Spinal cord (tissue), 10 donors: ENCODE measurements at regions not wholly inside any gene's neighbourhood (a gene's known extent, or its start where the extent isn't known, plus 50 kb on each side); places are given as distances from the start of the nearest gene placed in this dataset.

ENCODE experiments used
- DNase-seq, 6 donors: peaks; one replicate each; pipeline versions ENCODE4 v3.0.0 to v3.0.0-alpha.2; 2013 to 2015; ENCODE audit warnings: low spot score in 6 of 6, low read depth in 4 of 6
- H3K27ac ChIP-seq: one replicate; pipeline ENCODE4 v1.5.1; 2013; ENCODE audit warnings: low read depth, low read length, control low read depth
- H3K27me3 ChIP-seq: one replicate; pipeline ENCODE4 v1.6.1; 2013; ENCODE audit warnings: low read length; ENCODE audit not compliant: control insufficient read depth, insufficient read depth
- H3K36me3 ChIP-seq: one replicate; pipeline ENCODE4 v1.6.1; 2013; ENCODE audit warnings: low read length; ENCODE audit not compliant: control insufficient read depth, insufficient read depth
- H3K4me1 ChIP-seq: one replicate; pipeline ENCODE4 v1.6.1; 2013; ENCODE audit warnings: low read length; ENCODE audit not compliant: control insufficient read depth, insufficient read depth
- H3K4me3 ChIP-seq: one replicate; pipeline ENCODE4 v1.5.1; 2013; ENCODE audit warnings: low read depth, low read length, control low read depth
- H3K9me3 ChIP-seq: one replicate; pipeline ENCODE4 v1.6.1; 2013; ENCODE audit warnings: low read length; ENCODE audit not compliant: control insufficient read depth, insufficient read depth
- WGBS: methylation state at CpG from one replicate; pipeline ENCODE4 v1.1.5; 2013; ENCODE audit warnings: missing lambda C conversion rate; ENCODE audit not compliant: insufficient coverage; 5-methylcytosine and 5-hydroxymethylcytosine counted together
- small RNA-seq: library from RNA; depleted of rRNA; stranded (forward); fragments of <200 nt; gene quantifications from one replicate; pipeline ENCODE3, GENCODE V24; 2014; ENCODE audit warnings: low replicate concordance
- donor health status: healthy.

GRCh38 chrX:15909605-15910004 is 55.0 kb upstream of the AP1S2 start:
- DNase-seq: no peak
- H3K4me1 ChIP-seq: peaks cover 8% of the 10 kb centered on the region
- 20% methylated on average over 1 of the region's 3 CpGs for WGBS
- H3K27me3 ChIP-seq: peaks cover 13% of the 10 kb centered on the region
- no peaks in the 10 kb centered on the region for H3K9me3 ChIP-seq
- H3K36me3 ChIP-seq: no peaks in the 10 kb centered on the region
- H3K4me3 ChIP-seq: no peak overlapping the region
- H3K27ac ChIP-seq: no peak overlapping the region

- H3K4me3 ChIP-seq: no peak overlapping the region
- H3K9me3 ChIP-seq: no peaks in the 10 kb centered on the region
- WGBS: 22% methylated on average over 3 of the region's 4 CpGs
- H3K27ac ChIP-seq: no peak overlapping the region
- H3K27me3 ChIP-seq: peaks cover 9% of the 10 kb centered on the region
- H3K36me3 ChIP-seq: no peaks in the 10 kb centered on the region
- peaks cover 8% of the 10 kb centered on the region for H3K4me1 ChIP-seq
- DNase-seq: peak in 3 of 6 donors; percentile 25 to 62 (median 27)
Measured at GRCh38 chrX:15908603-15909290, 54.1 kb upstream of the AP1S2 start.

GRCh38 chrX:15906041-15906943 is 51.7 kb upstream of the AP1S2 start:
- Histone ChIP-seq H3K4me1 (peaks cover 8% of the 10 kb centered on the region), H3K27me3 (peaks cover 7% of the 10 kb centered on the region), H3K36me3 (no peaks in the 10 kb centered on the region), H3K9me3 (no peaks in the 10 kb centered on the region), H3K27ac (no peak overlapping the region), H3K4me3 (no peak overlapping the region)
- WGBS: no CpG with 5 or more reads among the region's 5 CpGs
- DNase-seq: peak in 1 of 6 donors; percentile 64

Small RNA genes in the stretch of these regions (small RNA-seq; reads per million reads assigned to genes)
- gene RNU5F-7P: 0.87 reads per million, percentile 75 among the genes with 10 or more reads in this experiment
